ENCODE measurements at regions not wholly inside any gene's neighbourhood (a gene's known extent, or its start where the extent isn't known, plus 50 kb on each side); places are given as distances from the start of the nearest gene placed in this dataset.

DNA sequence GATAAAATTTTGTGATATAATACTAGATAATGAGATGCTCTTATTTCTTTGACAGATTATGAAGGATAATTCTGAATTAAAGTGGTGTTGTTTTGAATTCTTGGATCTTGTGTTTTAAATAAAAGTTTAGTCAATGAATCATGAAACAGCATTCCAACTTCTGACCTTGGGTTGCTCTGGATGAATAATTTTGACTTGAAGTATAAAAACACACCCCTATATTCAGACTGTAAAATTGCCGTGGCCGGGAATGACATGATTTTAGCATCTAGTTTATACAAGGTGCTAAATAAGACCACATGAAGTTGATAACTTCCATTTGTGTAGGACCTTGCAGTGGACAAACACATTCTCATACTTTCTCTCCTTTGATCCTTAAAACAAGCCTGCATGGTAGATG lies 67.2 kb upstream of the DAP start:
- Mint-ChIP-seq H3K36me3 (ENCODE audit: low read depth) (no peaks in the 10 kb centered on the region), H3K4me1 (no peaks in the 10 kb centered on the region), H3K27me3 (ENCODE audit: low read depth) (no peaks in the 10 kb centered on the region), H3K9me3 (peaks cover 2% of the 10 kb centered on the region), H3K4me3 (no peak overlapping the region), H3K27ac (ENCODE audit: unreplicated experiment) (no peak overlapping the region)
- TF ChIP-seq, protein P1, sequence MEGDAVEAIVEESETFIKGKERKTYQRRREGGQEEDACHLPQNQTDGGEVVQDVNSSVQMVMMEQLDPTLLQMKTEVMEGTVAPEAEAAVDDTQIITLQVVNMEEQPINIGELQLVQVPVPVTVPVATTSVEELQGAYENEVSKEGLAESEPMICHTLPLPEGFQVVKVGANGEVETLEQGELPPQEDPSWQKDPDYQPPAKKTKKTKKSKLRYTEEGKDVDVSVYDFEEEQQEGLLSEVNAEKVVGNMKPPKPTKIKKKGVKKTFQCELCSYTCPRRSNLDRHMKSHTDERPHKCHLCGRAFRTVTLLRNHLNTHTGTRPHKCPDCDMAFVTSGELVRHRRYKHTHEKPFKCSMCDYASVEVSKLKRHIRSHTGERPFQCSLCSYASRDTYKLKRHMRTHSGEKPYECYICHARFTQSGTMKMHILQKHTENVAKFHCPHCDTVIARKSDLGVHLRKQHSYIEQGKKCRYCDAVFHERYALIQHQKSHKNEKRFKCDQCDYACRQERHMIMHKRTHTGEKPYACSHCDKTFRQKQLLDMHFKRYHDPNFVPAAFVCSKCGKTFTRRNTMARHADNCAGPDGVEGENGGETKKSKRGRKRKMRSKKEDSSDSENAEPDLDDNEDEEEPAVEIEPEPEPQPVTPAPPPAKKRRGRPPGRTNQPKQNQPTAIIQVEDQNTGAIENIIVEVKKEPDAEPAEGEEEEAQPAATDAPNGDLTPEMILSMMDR (conservative IDR thresholded peaks at IDR 0.05): no peak
- DNase-seq (ENCODE audit: low read depth, low spot score): no peak

DNA sequence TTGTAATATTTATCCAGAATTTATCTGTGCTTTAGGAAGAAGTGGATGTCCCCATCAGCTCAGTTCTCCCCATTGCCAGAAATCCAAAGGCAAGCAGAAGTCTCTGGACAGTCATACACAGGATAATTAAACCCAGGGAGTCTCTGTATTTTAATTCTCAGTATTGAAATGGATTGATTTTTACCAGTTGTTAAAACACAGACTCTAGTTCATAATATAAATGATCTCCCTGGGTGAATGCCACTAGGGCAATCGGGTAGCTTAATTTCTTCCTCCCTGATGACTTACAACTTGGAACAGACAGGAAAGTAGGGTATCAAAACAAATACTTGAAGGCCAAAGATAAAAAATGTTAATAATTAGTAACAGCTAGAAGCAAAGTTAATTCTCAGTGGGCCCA lies 66.5 kb upstream of the DAP start:
- H3K36me3 Mint-ChIP-seq (ENCODE audit: low read depth): no peaks in the 10 kb centered on the region
- TF ChIP-seq, protein P1 (conservative IDR thresholded peaks at IDR 0.05): no peak
- H3K4me3 Mint-ChIP-seq: no peak overlapping the region
- H3K27me3 Mint-ChIP-seq (ENCODE audit: low read depth): no peaks in the 10 kb centered on the region
- H3K9me3 Mint-ChIP-seq: peaks cover 2% of the 10 kb centered on the region
- no peak for DNase-seq (ENCODE audit: low read depth, low spot score)
- H3K4me1 Mint-ChIP-seq: no peaks in the 10 kb centered on the region
- H3K27ac Mint-ChIP-seq (ENCODE audit: unreplicated experiment): no peak overlapping the region

DNA sequence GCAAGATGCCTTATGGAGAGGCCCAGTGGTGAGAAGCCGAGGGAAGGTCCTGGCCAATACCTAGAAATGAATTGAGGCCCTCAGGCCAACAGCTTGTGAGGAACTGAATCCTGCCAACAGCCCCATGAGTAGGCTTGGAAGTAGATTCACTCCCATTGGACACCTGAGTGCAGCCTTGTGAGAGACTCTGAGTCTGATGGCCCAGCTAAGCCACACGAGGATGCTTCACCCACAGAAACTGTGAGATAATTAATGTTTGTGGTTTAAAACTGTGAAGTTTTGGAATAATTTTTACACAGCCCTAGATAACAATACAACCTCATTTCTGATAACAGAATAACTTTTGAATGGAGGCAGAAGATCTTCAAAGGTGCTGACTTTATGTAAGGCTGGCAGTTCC lies 65.9 kb upstream of the DAP start:
- TF ChIP-seq, protein P1 (conservative IDR thresholded peaks at IDR 0.05): no peak
- Mint-ChIP-seq H3K27ac (ENCODE audit: unreplicated experiment) (no peak overlapping the region), H3K27me3 (ENCODE audit: low read depth) (no peaks in the 10 kb centered on the region), H3K4me3 (no peak overlapping the region), H3K9me3 (peaks cover 2% of the 10 kb centered on the region), H3K36me3 (ENCODE audit: low read depth) (no peaks in the 10 kb centered on the region), H3K4me1 (peaks cover 3% of the 10 kb centered on the region)
- no peak for DNase-seq (ENCODE audit: low read depth, low spot score)

DNA sequence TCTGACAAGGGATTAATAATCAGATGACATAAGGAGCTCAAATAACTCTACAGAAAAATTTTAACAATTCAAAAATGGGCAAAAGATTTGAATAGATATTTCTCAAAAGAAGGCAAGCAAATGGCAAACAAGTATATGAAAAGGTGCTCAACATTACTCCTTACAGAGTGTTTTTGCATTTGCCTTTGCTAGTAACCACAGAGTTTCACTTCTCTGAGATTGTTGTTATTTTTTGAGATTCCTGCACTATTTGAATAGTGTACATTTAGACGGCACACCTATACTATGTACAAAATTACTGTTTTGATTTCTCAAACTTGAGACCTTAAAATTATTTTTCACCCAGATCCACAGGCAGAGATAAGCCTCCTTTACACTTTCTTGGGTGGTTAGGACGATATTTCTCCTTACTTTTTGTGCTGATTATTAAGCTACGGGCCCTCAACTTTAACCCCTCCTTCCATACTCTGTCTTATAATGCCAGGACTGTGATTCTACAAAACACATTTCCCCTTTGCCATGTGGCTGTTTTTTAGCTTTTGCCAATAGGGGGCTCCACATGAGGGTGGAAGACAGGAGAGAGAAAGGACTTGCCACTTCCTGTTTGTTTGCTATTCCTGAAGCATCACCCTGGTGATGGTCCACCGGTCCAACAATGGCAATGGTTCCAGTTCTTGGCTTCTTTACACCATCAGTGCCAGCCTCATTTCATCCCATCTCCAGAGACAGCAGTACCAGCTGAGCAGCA lies 65.0 kb upstream of the DAP start:
- H3K4me3 Mint-ChIP-seq: no peak overlapping the region
- TF ChIP-seq, protein P1 (conservative IDR thresholded peaks at IDR 0.05): no peak
- peaks cover 3% of the 10 kb centered on the region for H3K4me1 Mint-ChIP-seq
- H3K27me3 Mint-ChIP-seq (ENCODE audit: low read depth): peaks cover 1% of the 10 kb centered on the region
- H3K36me3 Mint-ChIP-seq (ENCODE audit: low read depth): no peaks in the 10 kb centered on the region
- no peak overlapping the region for H3K27ac Mint-ChIP-seq (ENCODE audit: unreplicated experiment)
- H3K9me3 Mint-ChIP-seq: peaks cover 2% of the 10 kb centered on the region
- no peak for DNase-seq (ENCODE audit: low read depth, low spot score)

DNA sequence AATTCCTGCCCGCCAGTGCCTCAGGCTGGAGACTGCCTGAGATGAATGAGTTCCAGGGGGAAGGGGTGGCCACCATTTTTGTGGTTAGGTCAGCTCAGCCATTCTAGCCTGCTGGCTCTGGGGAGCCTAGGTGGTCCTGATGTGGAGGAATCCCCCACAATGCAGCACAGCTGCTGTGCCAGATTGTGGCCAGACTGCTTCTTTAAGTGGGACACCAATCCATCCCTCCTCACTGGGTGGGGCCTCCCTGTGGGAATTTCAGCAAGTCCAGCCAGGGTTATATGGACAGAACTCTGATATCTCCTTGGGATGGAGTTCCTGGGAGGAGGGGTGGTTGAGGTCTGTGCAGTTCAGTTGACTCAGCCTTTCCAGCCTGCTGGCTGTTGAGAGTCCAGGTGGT lies 51.2 kb upstream of the DAP start:
- H3K27me3 Mint-ChIP-seq (ENCODE audit: low read depth): no peaks in the 10 kb centered on the region

More for the DNA sequence above, 51.2 kb upstream of the DAP start:
- no peak for DNase-seq (ENCODE audit: low read depth, low spot score)
- TF ChIP-seq, protein P1 (conservative IDR thresholded peaks at IDR 0.05): no peak
- H3K4me3 Mint-ChIP-seq: no peak overlapping the region
- H3K27ac Mint-ChIP-seq (ENCODE audit: unreplicated experiment): no peak overlapping the region
- H3K4me1 Mint-ChIP-seq: no peaks in the 10 kb centered on the region
- H3K9me3 Mint-ChIP-seq: peaks cover 14% of the 10 kb centered on the region
- H3K36me3 Mint-ChIP-seq (ENCODE audit: low read depth): peaks cover 7% of the 10 kb centered on the region

Measured in neural crest cell (in vitro differentiated cells).